DND-41 (cell line): ENCODE measurements at regions not wholly inside any gene's neighbourhood (a gene's known extent, or its start where the extent isn't known, plus 50 kb on each side); places are given as distances from the start of the nearest gene placed in this dataset.

Experiments used
- ATAC-seq: fragments of 200-7000 bp; cut with Tn5 transposase; 3 replicates; pipeline ENCODE4 v1.9.1; 2021; ENCODE audit warnings: low read depth; ENCODE audit not compliant: insufficient read depth
- DNase-seq: peaks from one replicate; pipeline ENCODE4 v3.0.0-alpha.2; 2020
- H2AFZ ChIP-seq: 2 replicates; pipeline ENCODE4 v1.6.0; 2012; ENCODE audit warnings: low read depth, low read length
- H3K27ac ChIP-seq: 2 replicates; pipeline ENCODE4 v1.5.1; 2012; ENCODE audit warnings: low read length, inconsistent platforms
- H3K27me3 ChIP-seq: fragments of 200-600 bp; sonication (generic); 2 replicates; pipeline ENCODE4 v1.6.0; 2012; ENCODE audit warnings: low read length, mild to moderate bottlenecking, inconsistent platforms; ENCODE audit not compliant: insufficient read depth, poor library complexity
- H3K36me3 ChIP-seq: 2 replicates; pipeline ENCODE4 v1.5.1; 2012; ENCODE audit warnings: low read length, inconsistent platforms; ENCODE audit not compliant: insufficient read depth
- H3K4me1 ChIP-seq: 2 replicates; pipeline ENCODE4 v1.5.1; 2012; ENCODE audit warnings: mild to moderate bottlenecking, low read length; ENCODE audit not compliant: insufficient read depth
- H3K4me2 ChIP-seq: 2 replicates; pipeline ENCODE4 v1.6.0; 2012; ENCODE audit warnings: mild to moderate bottlenecking, moderate library complexity, low read length, inconsistent platforms; ENCODE audit not compliant: insufficient read depth
- H3K4me3 ChIP-seq, 2 experiments: fragments of 200-600 bp in 1 of 2; shearing (Covaris generic) in 1 of 2; 2 replicates each; pipeline ENCODE4 v1.5.1; 2012 to 2016; ENCODE audit warnings: inconsistent platforms in 2 of 2, low read length in 2 of 2, mild to moderate bottlenecking in 2 of 2, low read depth in 1 of 2, moderate library complexity in 1 of 2
- H3K79me2 ChIP-seq: 2 replicates; pipeline ENCODE4 v1.6.0; 2012; ENCODE audit warnings: low read length, inconsistent platforms; ENCODE audit not compliant: insufficient read depth
- H3K9ac ChIP-seq: 2 replicates; pipeline ENCODE4 v1.6.0; 2012; ENCODE audit warnings: low read depth, mild to moderate bottlenecking, inconsistent platforms, low read length, moderate library complexity
- H3K9me3 ChIP-seq: 2 replicates; pipeline ENCODE4 v1.5.1; 2012; ENCODE audit warnings: low read length, moderate library complexity, mild to moderate bottlenecking, inconsistent platforms; ENCODE audit not compliant: insufficient read depth, severe bottlenecking
- H4K20me1 ChIP-seq: 2 replicates; pipeline ENCODE4 v1.6.0; 2012; ENCODE audit warnings: low read length; ENCODE audit not compliant: insufficient read depth
- EZH2 ChIP-seq: IDR thresholded peaks from 3 replicates; pipeline ENCODE4 v1.6.1; 2012; ENCODE audit warnings: borderline replicate concordance, low read depth, mild to moderate bottlenecking, moderate library complexity, low read length, inconsistent platforms; ENCODE audit not compliant: severe bottlenecking
- TF ChIP-seq, protein P1 (sequence below): IDR thresholded peaks from 2 replicates; pipeline ENCODE4 v1.5.1; 2012; ENCODE audit warnings: borderline replicate concordance, low read length, moderate library complexity, mild to moderate bottlenecking; ENCODE audit not compliant: poor library complexity, severe bottlenecking; ENCODE audit errors: extremely low read depth

DNA sequence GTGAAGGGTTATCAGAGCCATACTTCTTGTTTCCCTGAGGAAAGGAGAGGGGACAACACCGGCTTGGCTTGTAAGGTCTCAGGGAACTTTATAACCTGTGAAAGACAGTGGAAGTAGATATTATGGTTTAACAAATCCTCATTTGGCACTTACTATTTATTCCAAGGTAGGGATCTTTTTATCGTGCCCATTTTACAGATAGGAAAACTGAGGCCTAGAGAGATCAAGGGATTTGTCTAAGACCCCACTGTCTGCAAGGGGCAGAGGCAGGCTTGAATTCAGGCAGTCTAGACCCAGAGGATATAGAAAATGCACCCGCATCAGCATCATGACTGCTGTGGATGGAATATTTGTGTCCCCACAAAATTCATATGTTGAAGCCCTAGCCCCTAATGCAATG lies 118.4 kb upstream of the CST7 start:
- ATAC-seq: no peak
- H4K20me1 ChIP-seq: no peaks in the 10 kb centered on the region

DNA sequence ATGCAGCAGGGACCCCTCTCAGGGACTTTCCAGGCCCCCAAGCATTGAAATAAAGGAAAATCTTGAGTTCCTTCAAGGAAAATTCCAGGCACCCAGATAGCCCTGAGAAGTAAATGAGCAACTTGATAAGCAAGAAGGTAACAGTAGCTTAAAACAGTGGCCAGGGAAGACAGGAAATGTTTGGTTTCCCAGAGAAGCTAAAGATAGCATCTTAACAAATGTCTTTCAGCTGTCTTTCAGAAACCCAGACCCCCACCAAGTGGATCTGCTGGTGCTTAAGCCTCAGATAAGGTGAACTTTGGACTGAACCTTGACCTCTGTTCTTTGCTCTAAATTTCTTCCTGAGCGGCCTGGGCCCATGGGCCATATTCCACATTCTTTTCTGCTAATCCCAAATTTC lies 117.8 kb upstream of the CST7 start:
- H3K27me3 ChIP-seq: no peaks in the 10 kb centered on the region
- no peak overlapping the region for H2AFZ ChIP-seq
- no peak for TF ChIP-seq EZH2
- TF ChIP-seq, protein P1, sequence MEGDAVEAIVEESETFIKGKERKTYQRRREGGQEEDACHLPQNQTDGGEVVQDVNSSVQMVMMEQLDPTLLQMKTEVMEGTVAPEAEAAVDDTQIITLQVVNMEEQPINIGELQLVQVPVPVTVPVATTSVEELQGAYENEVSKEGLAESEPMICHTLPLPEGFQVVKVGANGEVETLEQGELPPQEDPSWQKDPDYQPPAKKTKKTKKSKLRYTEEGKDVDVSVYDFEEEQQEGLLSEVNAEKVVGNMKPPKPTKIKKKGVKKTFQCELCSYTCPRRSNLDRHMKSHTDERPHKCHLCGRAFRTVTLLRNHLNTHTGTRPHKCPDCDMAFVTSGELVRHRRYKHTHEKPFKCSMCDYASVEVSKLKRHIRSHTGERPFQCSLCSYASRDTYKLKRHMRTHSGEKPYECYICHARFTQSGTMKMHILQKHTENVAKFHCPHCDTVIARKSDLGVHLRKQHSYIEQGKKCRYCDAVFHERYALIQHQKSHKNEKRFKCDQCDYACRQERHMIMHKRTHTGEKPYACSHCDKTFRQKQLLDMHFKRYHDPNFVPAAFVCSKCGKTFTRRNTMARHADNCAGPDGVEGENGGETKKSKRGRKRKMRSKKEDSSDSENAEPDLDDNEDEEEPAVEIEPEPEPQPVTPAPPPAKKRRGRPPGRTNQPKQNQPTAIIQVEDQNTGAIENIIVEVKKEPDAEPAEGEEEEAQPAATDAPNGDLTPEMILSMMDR: no peak
- no peaks in the 10 kb centered on the region for H3K9me3 ChIP-seq
- H3K4me3 ChIP-seq: no peak overlapping the region
- H3K4me2 ChIP-seq: no peak overlapping the region
- DNase-seq (no peak), ATAC-seq (no peak)
- H4K20me1 ChIP-seq: no peaks in the 10 kb centered on the region
- H3K79me2 ChIP-seq: no peaks in the 10 kb centered on the region
- no peak overlapping the region for H3K27ac ChIP-seq
- H3K9ac ChIP-seq: no peak overlapping the region
- H3K36me3 ChIP-seq: no peaks in the 10 kb centered on the region
- H3K4me1 ChIP-seq: no peaks in the 10 kb centered on the region

More for the DNA sequence above, 118.4 kb upstream of the CST7 start:
- Histone ChIP-seq H3K9me3 (no peaks in the 10 kb centered on the region), H3K36me3 (no peaks in the 10 kb centered on the region), H3K27me3 (no peaks in the 10 kb centered on the region), H3K4me2 (no peak overlapping the region), H3K27ac (no peak overlapping the region), H3K79me2 (no peaks in the 10 kb centered on the region), H2AFZ (no peak overlapping the region), H3K9ac (no peak overlapping the region), H3K4me3 (no peak overlapping the region), H3K4me1 (no peaks in the 10 kb centered on the region)
- TF ChIP-seq, protein P1: no peak
- TF ChIP-seq EZH2: no peak
- no peak for DNase-seq

GRCh38 chr20:24832518-24832917 lies 116.6 kb upstream of the CST7 start:
- Histone ChIP-seq H3K36me3 (no peaks in the 10 kb centered on the region), H3K27me3 (no peaks in the 10 kb centered on the region), H3K4me3 (no peak overlapping the region), H3K27ac (no peak overlapping the region), H2AFZ (no peak overlapping the region), H3K4me1 (no peaks in the 10 kb centered on the region), H3K4me2 (no peak overlapping the region), H3K9ac (no peak overlapping the region), H3K79me2 (no peaks in the 10 kb centered on the region), H3K9me3 (no peaks in the 10 kb centered on the region), H4K20me1 (no peaks in the 10 kb centered on the region)
- TF ChIP-seq EZH2: no peak
- TF ChIP-seq, protein P1: no peak
- no peak for ATAC-seq
- DNase-seq: no peak

DNA sequence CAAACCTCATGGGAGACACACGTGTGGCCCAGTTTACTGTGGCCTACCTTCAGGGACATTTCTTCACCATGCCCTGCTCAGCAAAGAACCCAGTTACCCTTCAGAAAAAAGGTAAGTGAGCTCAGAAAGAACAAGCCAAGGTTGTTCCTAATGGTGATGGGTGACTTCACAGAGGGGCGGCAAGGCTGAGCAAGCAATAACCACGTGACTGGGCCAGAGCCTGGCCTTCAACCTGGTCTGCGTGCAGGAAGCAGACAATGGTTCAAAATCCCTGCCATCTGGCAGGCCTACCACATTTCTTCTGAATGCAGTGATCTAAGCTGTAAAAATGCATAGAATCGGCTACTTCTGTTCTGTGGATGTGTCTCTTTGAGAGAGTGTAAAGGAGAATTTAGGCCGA lies 115.5 kb upstream of the CST7 start:
- H3K4me3 ChIP-seq: no peak overlapping the region
- TF ChIP-seq, protein P1: no peak
- TF ChIP-seq EZH2: no peak

More for the DNA sequence above, 115.5 kb upstream of the CST7 start:
- no peaks in the 10 kb centered on the region for H3K79me2 ChIP-seq
- H4K20me1 ChIP-seq: no peaks in the 10 kb centered on the region
- H3K4me1 ChIP-seq: no peaks in the 10 kb centered on the region
- H2AFZ ChIP-seq: no peak overlapping the region
- no peak overlapping the region for H3K27ac ChIP-seq
- ATAC-seq (no peak), DNase-seq (no peak)
- H3K27me3 ChIP-seq: no peaks in the 10 kb centered on the region
- H3K9ac ChIP-seq: no peak overlapping the region
- H3K36me3 ChIP-seq: no peaks in the 10 kb centered on the region
- H3K9me3 ChIP-seq: no peaks in the 10 kb centered on the region
- H3K4me2 ChIP-seq: no peak overlapping the region
